ENCODE measurements at regions not wholly inside any gene's neighbourhood (a gene's known extent, or its start where the extent isn't known, plus 50 kb on each side); places are given as distances from the start of the nearest gene placed in this dataset.

DNA sequence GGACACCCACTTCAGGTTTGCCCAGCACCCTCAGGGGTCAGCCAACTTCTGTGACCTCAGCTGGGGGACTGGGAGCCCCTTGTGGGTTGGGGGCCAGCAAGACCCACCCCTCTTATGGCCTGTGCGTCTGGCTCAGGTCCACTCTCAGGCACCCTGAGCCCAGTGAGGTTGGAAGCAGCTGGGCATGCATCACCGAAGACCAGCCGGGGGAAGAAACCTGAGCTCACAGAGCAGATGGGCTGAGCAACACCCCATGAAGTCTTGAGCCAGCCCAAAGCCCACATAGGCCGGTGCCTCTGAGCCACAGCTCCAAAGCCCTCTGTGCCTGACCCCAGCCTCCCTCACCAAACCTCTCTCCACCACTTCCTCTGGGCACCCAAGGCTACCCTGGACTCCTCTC is 166.7 kb downstream of the RBFOX3 start:
- 44% methylated on average over 1 of the region's 4 CpGs; no CpG with 5 or more reads in 1 of the 2 donors for WGBS, 2 donors (ENCODE audit: low coverage in 1 of 2)
- no peak for ATAC-seq
- Histone ChIP-seq H3K27me3 (peaks cover 14% of the 10 kb centered on the region), H3K36me3 (no peaks in the 10 kb centered on the region), H3K27ac (no peak overlapping the region), H3K4me3 (no peak overlapping the region), H3K9me3 (no peaks in the 10 kb centered on the region), H3K4me1 (no peaks in the 10 kb centered on the region)
- TF ChIP-seq POLR2AphosphoS5 (IDR thresholded peaks at IDR 0.05), result no peak
- TF ChIP-seq, protein P1, sequence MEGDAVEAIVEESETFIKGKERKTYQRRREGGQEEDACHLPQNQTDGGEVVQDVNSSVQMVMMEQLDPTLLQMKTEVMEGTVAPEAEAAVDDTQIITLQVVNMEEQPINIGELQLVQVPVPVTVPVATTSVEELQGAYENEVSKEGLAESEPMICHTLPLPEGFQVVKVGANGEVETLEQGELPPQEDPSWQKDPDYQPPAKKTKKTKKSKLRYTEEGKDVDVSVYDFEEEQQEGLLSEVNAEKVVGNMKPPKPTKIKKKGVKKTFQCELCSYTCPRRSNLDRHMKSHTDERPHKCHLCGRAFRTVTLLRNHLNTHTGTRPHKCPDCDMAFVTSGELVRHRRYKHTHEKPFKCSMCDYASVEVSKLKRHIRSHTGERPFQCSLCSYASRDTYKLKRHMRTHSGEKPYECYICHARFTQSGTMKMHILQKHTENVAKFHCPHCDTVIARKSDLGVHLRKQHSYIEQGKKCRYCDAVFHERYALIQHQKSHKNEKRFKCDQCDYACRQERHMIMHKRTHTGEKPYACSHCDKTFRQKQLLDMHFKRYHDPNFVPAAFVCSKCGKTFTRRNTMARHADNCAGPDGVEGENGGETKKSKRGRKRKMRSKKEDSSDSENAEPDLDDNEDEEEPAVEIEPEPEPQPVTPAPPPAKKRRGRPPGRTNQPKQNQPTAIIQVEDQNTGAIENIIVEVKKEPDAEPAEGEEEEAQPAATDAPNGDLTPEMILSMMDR (IDR thresholded peaks at IDR 0.05), result no peak
- no peak for TF ChIP-seq POLR2A (IDR thresholded peaks at IDR 0.05)
- TF ChIP-seq EP300 (IDR thresholded peaks at IDR 0.05), result no peak

- no peak for ATAC-seq
- 88 to 100% methylated on average over 3 to 4 of the region's 10 CpGs for WGBS, 2 donors (ENCODE audit: low coverage in 1 of 2)
Measured at GRCh38 chr17:79443026-79443425, 167.8 kb downstream of the RBFOX3 start.

GRCh38 chr17:79441356-79442160 is 169.3 kb downstream of the RBFOX3 start:
- 69 to 89% methylated on average over 2 to 3 of the region's 15 CpGs for WGBS, 2 donors (ENCODE audit: low coverage in 1 of 2)
- Histone ChIP-seq H3K36me3 (no peaks in the 10 kb centered on the region), H3K4me1 (no peaks in the 10 kb centered on the region), H3K9me3 (no peaks in the 10 kb centered on the region), H3K27ac (no peak overlapping the region), H3K4me3 (no peak overlapping the region), H3K27me3 (peaks cover 39% of the 10 kb centered on the region)
- TF ChIP-seq POLR2A (IDR thresholded peaks at IDR 0.05), result no peak
- TF ChIP-seq POLR2AphosphoS5 (IDR thresholded peaks at IDR 0.05), result no peak
- TF ChIP-seq, protein P1 (IDR thresholded peaks at IDR 0.05), result no peak
- TF ChIP-seq EP300 (IDR thresholded peaks at IDR 0.05), result no peak
- no peak for ATAC-seq

More at GRCh38 chr17:79443026-79443425, 167.8 kb downstream of the RBFOX3 start:
- Histone ChIP-seq H3K36me3 (no peaks in the 10 kb centered on the region), H3K9me3 (no peaks in the 10 kb centered on the region), H3K4me1 (no peaks in the 10 kb centered on the region), H3K27me3 (peaks cover 25% of the 10 kb centered on the region), H3K4me3 (no peak overlapping the region), H3K27ac (no peak overlapping the region)
- TF ChIP-seq, protein P1 (IDR thresholded peaks at IDR 0.05), result no peak
- TF ChIP-seq EP300 (IDR thresholded peaks at IDR 0.05) (no peak), POLR2AphosphoS5 (IDR thresholded peaks at IDR 0.05) (no peak), POLR2A (IDR thresholded peaks at IDR 0.05) (no peak)

DNA sequence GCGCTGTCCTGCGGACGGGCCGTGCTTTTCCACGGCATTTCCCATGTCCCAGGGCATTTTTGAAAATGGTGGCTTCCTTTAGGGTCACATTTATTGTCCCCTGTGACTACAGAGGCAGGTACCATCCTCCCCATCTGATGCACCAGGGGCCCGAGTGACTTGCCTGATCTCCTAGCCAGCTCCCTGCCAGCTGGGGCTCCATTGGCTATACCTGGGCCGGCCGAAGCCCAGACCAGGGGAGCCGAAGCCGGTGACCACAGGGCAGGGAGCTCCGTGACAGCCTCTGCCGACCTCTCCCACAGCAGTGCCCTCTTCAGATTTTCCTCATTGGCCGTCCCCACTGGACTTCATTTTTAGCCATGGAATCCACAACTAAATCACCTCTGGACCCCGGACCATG is 170.6 kb downstream of the RBFOX3 start:
- Histone ChIP-seq H3K27ac (no peak overlapping the region), H3K4me3 (no peak overlapping the region), H3K9me3 (no peaks in the 10 kb centered on the region), H3K4me1 (no peaks in the 10 kb centered on the region), H3K36me3 (no peaks in the 10 kb centered on the region), H3K27me3 (peaks cover 52% of the 10 kb centered on the region)
- WGBS, 2 donors (ENCODE audit: low coverage in 1 of 2), result 77 to 95% methylated on average over 4 to 14 of the region's 14 CpGs
- ATAC-seq, result no peak
- TF ChIP-seq, protein P1 (IDR thresholded peaks at IDR 0.05), result no peak
- TF ChIP-seq POLR2AphosphoS5 (IDR thresholded peaks at IDR 0.05) (no peak), POLR2A (IDR thresholded peaks at IDR 0.05) (no peak), EP300 (IDR thresholded peaks at IDR 0.05) (no peak)

DNA sequence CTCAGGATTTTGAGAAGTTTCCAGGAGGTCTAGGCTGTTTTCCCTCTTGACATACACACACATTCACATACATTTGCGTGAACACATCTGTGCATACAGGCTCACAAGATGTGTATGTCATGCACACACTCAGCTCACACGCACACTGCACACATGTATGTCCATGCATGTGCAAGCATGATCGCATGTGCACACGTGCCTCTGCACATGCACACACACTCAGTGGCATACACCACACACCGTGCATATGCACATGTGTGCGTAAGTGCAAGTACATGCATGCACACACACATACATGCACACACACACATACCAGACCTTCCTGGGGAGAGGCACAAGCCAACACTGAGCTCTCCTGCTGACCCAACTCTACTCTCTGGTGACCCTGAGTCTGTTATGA is 171.4 kb downstream of the RBFOX3 start:
- no peak overlapping the region for H3K27ac ChIP-seq
- no peak overlapping the region for H3K4me3 ChIP-seq
- H3K27me3 ChIP-seq, result peaks cover 60% of the 10 kb centered on the region
- WGBS, 2 donors (ENCODE audit: low coverage in 1 of 2), result 83 to 93% methylated on average over 2 to 6 of the region's 6 CpGs
- TF ChIP-seq, protein P1 (IDR thresholded peaks at IDR 0.05), result no peak
- TF ChIP-seq POLR2AphosphoS5 (IDR thresholded peaks at IDR 0.05), result no peak
- no peaks in the 10 kb centered on the region for H3K4me1 ChIP-seq
- peaks cover 0 to under 1% (median 0%) of the 10 kb centered on the region in 3 donors for H3K9me3 ChIP-seq
- ATAC-seq, result no peak
- H3K36me3 ChIP-seq, result no peaks in the 10 kb centered on the region
